Osteoblast (primary cell): ENCODE measurements at regions not wholly inside any gene's neighbourhood (a gene's known extent, or its start where the extent isn't known, plus 50 kb on each side); places are given as distances from the start of the nearest gene placed in this dataset.

Experiments
- DNase-seq: peaks from one replicate; pipeline ENCODE4 v3.0.0; 2011; ENCODE audit warnings: low spot score, mixed read lengths; ENCODE audit not compliant: insufficient read length; ENCODE audit errors: missing footprints
- H2AFZ ChIP-seq: 2 replicates; pipeline ENCODE4 v1.6.0; 2011; ENCODE audit warnings: mild to moderate bottlenecking, low read length
- H3K27ac ChIP-seq: 2 replicates; pipeline ENCODE4 v1.5.1; 2011; ENCODE audit warnings: mild to moderate bottlenecking, low read depth, low read length, moderate library complexity
- H3K27me3 ChIP-seq: 2 replicates; pipeline ENCODE4 v1.6.0; 2012; ENCODE audit warnings: mild to moderate bottlenecking, control low read depth, inconsistent platforms, low read length, moderate library complexity; ENCODE audit not compliant: insufficient read depth
- H3K36me3 ChIP-seq: 2 replicates; pipeline ENCODE4 v1.5.1; 2011; ENCODE audit warnings: mild to moderate bottlenecking, low read length, control low read depth, moderate library complexity; ENCODE audit not compliant: insufficient read depth
- H3K4me1 ChIP-seq: 2 replicates; pipeline ENCODE4 v1.5.1; 2011; ENCODE audit warnings: mild to moderate bottlenecking, low read length, control low read depth, moderate library complexity; ENCODE audit not compliant: insufficient read depth
- H3K4me2 ChIP-seq: 2 replicates; pipeline ENCODE4 v1.6.0; 2011; ENCODE audit warnings: mild to moderate bottlenecking, low read length; ENCODE audit not compliant: insufficient read depth
- H3K4me3 ChIP-seq: fragments of 200-600 bp; sonication (generic); 3 replicates; pipeline ENCODE4 v1.5.1; 2012; ENCODE audit warnings: mild to moderate bottlenecking, low read length, inconsistent platforms; ENCODE audit not compliant: insufficient read depth
- H3K79me2 ChIP-seq: 2 replicates; pipeline ENCODE4 v1.6.0; 2012; ENCODE audit warnings: mild to moderate bottlenecking, low read length, control low read depth, inconsistent platforms; ENCODE audit not compliant: insufficient read depth
- H3K9me3 ChIP-seq: 2 replicates; pipeline ENCODE4 v1.5.1; 2011; ENCODE audit warnings: low read depth, low read length, control low read depth
- H4K20me1 ChIP-seq: 2 replicates; pipeline ENCODE4 v1.6.0; 2012; ENCODE audit warnings: mild to moderate bottlenecking, low read length, control low read depth; ENCODE audit not compliant: insufficient read depth
- TF ChIP-seq, protein P1 (sequence below): IDR thresholded peaks from 2 replicates; pipeline ENCODE4 v1.5.1; 2011; ENCODE audit warnings: mild to moderate bottlenecking, low read depth, low read length, moderate library complexity; ENCODE audit errors: extremely low read depth

DNA sequence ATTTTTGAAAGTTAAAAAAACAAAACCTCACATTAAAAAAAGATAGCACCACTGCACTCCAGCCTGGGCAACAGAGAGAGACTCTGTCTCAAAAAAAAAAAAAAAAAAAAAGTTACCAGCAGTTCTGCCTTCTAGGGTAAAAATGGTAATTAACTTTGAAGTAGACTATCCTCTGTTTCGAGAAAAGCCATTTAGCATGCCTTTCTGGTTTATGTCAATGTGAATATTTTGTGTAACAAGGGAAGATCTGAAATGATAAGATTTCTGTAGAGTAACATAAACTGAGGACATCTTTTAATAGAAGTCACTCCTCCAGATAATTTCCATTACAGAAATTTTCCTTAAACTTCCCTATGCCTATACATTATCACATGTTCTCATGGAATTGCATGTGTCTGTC lies 203.2 kb upstream of the GAP43 start:
- DNase-seq, result no peak
- no peaks in the 10 kb centered on the region for H3K27me3 ChIP-seq
- TF ChIP-seq, protein P1, sequence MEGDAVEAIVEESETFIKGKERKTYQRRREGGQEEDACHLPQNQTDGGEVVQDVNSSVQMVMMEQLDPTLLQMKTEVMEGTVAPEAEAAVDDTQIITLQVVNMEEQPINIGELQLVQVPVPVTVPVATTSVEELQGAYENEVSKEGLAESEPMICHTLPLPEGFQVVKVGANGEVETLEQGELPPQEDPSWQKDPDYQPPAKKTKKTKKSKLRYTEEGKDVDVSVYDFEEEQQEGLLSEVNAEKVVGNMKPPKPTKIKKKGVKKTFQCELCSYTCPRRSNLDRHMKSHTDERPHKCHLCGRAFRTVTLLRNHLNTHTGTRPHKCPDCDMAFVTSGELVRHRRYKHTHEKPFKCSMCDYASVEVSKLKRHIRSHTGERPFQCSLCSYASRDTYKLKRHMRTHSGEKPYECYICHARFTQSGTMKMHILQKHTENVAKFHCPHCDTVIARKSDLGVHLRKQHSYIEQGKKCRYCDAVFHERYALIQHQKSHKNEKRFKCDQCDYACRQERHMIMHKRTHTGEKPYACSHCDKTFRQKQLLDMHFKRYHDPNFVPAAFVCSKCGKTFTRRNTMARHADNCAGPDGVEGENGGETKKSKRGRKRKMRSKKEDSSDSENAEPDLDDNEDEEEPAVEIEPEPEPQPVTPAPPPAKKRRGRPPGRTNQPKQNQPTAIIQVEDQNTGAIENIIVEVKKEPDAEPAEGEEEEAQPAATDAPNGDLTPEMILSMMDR, result no peak
- no peaks in the 10 kb centered on the region for H3K4me1 ChIP-seq
- no peak overlapping the region for H3K4me2 ChIP-seq
- no peaks in the 10 kb centered on the region for H3K9me3 ChIP-seq
- H3K79me2 ChIP-seq, result no peaks in the 10 kb centered on the region
- no peaks in the 10 kb centered on the region for H4K20me1 ChIP-seq
- no peak overlapping the region for H2AFZ ChIP-seq
- no peak overlapping the region for H3K4me3 ChIP-seq
- H3K27ac ChIP-seq, result no peak overlapping the region
- no peaks in the 10 kb centered on the region for H3K36me3 ChIP-seq

DNA sequence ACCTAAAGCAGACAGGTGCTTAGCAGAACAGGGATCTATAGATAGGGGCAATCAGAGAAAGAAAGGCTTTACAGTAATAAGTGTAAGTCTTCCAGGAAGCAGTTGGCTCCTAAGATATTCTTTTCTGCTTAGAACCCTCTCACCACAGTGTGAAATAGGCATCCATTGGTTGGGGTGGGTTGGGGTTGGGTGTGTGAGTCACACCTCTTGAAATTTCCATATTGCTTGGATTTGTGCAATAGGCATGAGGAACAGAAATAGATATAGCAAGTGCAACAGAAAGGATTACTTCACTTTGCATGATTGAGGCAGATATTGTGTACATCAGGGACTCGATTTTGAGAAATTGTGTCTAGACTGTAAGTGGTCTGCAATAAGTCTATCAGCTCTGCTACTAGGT lies 200.1 kb upstream of the GAP43 start:
- Histone ChIP-seq H4K20me1 (no peaks in the 10 kb centered on the region), H3K4me1 (no peaks in the 10 kb centered on the region), H3K9me3 (no peaks in the 10 kb centered on the region), H3K4me2 (no peak overlapping the region), H3K36me3 (no peaks in the 10 kb centered on the region), H3K4me3 (no peak overlapping the region), H3K79me2 (no peaks in the 10 kb centered on the region), H3K27ac (no peak overlapping the region), H3K27me3 (no peaks in the 10 kb centered on the region), H2AFZ (no peak overlapping the region)
- no peak for DNase-seq
- TF ChIP-seq, protein P1, result no peak

- Histone ChIP-seq H3K27me3 (no peaks in the 10 kb centered on the region), H3K36me3 (no peaks in the 10 kb centered on the region), H4K20me1 (no peaks in the 10 kb centered on the region), H3K79me2 (no peaks in the 10 kb centered on the region), H3K4me2 (no peak overlapping the region), H3K4me1 (peaks cover 7% of the 10 kb centered on the region), H2AFZ (no peak overlapping the region), H3K4me3 (no peak overlapping the region), H3K9me3 (no peaks in the 10 kb centered on the region), H3K27ac (no peak overlapping the region)
- peak; percentile 43 for DNase-seq
- TF ChIP-seq, protein P1, result no peak
Observed at GRCh38 chr3:115428841-115429240, 194.5 kb upstream of the GAP43 start.

DNA sequence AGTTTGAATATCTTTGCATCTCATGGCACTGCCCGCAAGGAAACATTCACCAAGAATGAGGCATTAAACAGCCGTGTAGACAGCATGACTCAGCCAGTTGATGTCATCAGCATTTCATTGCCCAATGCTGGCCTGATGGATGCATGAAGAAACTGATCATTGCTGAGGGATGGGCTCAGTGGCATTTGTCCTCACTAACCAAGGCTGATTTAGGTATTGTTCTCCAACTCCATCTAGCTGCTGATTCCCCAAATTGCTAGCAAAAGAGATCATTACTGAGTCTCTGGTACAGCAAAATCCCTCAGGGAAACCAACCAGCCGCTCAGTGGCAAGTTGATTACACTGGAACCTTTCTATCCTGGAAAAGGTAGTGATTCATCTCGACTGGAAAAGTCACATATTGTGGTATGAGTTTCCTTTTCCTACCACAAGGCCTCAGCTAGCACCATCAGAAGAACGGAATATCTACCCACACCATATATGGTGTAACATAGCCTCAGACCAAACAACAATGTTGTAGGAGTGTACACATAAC lies 186.5 kb upstream of the GAP43 start:
- TF ChIP-seq, protein P1, result peak; percentile 81
- peak overlapping the region; percentile 41 for H3K4me2 ChIP-seq
- H2AFZ ChIP-seq, result no peak overlapping the region
- no peaks in the 10 kb centered on the region for H4K20me1 ChIP-seq
- H3K9me3 ChIP-seq, result no peaks in the 10 kb centered on the region
- no peak overlapping the region for H3K4me3 ChIP-seq
- H3K79me2 ChIP-seq, result no peaks in the 10 kb centered on the region
- peaks cover 14% of the 10 kb centered on the region for H3K4me1 ChIP-seq
- H3K36me3 ChIP-seq, result no peaks in the 10 kb centered on the region
- DNase-seq, result peak; percentile 71
- no peaks in the 10 kb centered on the region for H3K27me3 ChIP-seq
- H3K27ac ChIP-seq, result peak overlapping the region; percentile 94
